T-cell (primary cell): ENCODE measurements at regions not wholly inside any gene's neighbourhood (a gene's known extent, or its start where the extent isn't known, plus 50 kb on each side); places are given as distances from the start of the nearest gene placed in this dataset.

Experiments
- ATAC-seq, 4 experiments: fragments of 200-7000 bp in 3 of 4; fragments of 150-1000 bp in 1 of 4; cut with Tn5 transposase; replicated peaks in 1 of 4; 1 replicate in 3 of 4; 2 replicates in 1 of 4; pipeline ENCODE4 v1.10.0; 2021; ENCODE audit warnings: moderate library complexity in 3 of 4, mild to moderate bottlenecking in 2 of 4, moderate number of reproducible peaks in 1 of 4
- CTCF ChIA-PET, 2 donors: fragments of 300-600 bp; sonication (Branson Sonifier 250); formaldehyde crosslinking; loops; one replicate each; lab custom pipeline; 2022; ENCODE audit warnings: antibody characterized with exemption in 2 of 2; lab: Charles Lee
- POLR2A ChIA-PET, 2 donors: fragments of 300-600 bp; sonication (Branson Sonifier 250); formaldehyde crosslinking; loops; one replicate each; lab custom pipeline; 2022; ENCODE audit warnings: antibody characterized with exemption in 2 of 2; lab: Charles Lee
- DNase-seq, 35 experiments: peaks; one replicate each; pipeline versions ENCODE4 v3.0.0 to v3.0.0-alpha.2; 2013 to 2023
- H3K27ac ChIP-seq: one replicate; pipeline ENCODE4 v1.5.1; 2013; ENCODE audit warnings: low read length
- H3K27me3 ChIP-seq, 2 experiments: replicated peaks in 1 of 2; 1 replicate in 1 of 2; 2 replicates in 1 of 2; pipeline versions ENCODE4 v1.6.1 to v1.7.0; 2013; ENCODE audit warnings: low read length in 1 of 2, mixed read lengths in 1 of 2; ENCODE audit not compliant: control insufficient read depth in 2 of 2, insufficient read depth in 2 of 2; ENCODE audit errors: extremely low read depth in 1 of 2
- H3K36me3 ChIP-seq, 2 donors: 1 replicate in 1 of 2; 2 replicates in 1 of 2; pipeline versions ENCODE4 v1.6.1 to v1.7.0; 2013; ENCODE audit warnings: low read length in 1 of 2; ENCODE audit not compliant: control insufficient read depth in 2 of 2, insufficient read depth in 1 of 2; ENCODE audit errors: extremely low read depth in 1 of 2
- H3K4me1 ChIP-seq, 2 experiments: 1 replicate in 1 of 2; 2 replicates in 1 of 2; pipeline versions ENCODE4 v1.6.1 to v1.7.0; 2013; ENCODE audit warnings: low read length in 2 of 2, mixed read lengths in 1 of 2; ENCODE audit not compliant: insufficient read depth in 2 of 2, control insufficient read depth in 1 of 2; ENCODE audit errors: extremely low read depth in 1 of 2
- H3K4me3 ChIP-seq, 2 donors: 1 replicate in 1 of 2; 2 replicates in 1 of 2; pipeline versions ENCODE4 v1.5.1 to v1.7.0; 2013; ENCODE audit warnings: mild to moderate bottlenecking in 2 of 2, low read length in 1 of 2, moderate library complexity in 1 of 2; ENCODE audit not compliant: control insufficient read depth in 1 of 2; ENCODE audit errors: extremely low read depth in 1 of 2
- H3K9me3 ChIP-seq: 2 replicates; pipeline ENCODE4 v1.7.0; 2013
- H3K27ac Mint-ChIP-seq, 2 donors: one replicate each; pipeline ENCODE4 v1.8.0; 2020 to 2021; ENCODE audit warnings: mild to moderate bottlenecking in 2 of 2, mixed read lengths in 2 of 2
- H3K27me3 Mint-ChIP-seq, 2 donors: one replicate each; pipeline ENCODE4 v1.8.0; 2021 to 2022; ENCODE audit warnings: mixed read lengths in 2 of 2
- H3K36me3 Mint-ChIP-seq: one replicate; pipeline ENCODE4 v1.8.0; 2021; ENCODE audit warnings: mixed read lengths
- H3K4me1 Mint-ChIP-seq, 3 donors: one replicate each; pipeline ENCODE4 v1.8.0; 2020 to 2022; ENCODE audit warnings: mixed read lengths in 3 of 3, mild to moderate bottlenecking in 1 of 3
- H3K4me3 Mint-ChIP-seq, 3 donors: one replicate each; pipeline ENCODE4 v1.8.0; 2020 to 2022; ENCODE audit warnings: mild to moderate bottlenecking in 3 of 3, mixed read lengths in 3 of 3, moderate library complexity in 3 of 3
- H3K9me3 Mint-ChIP-seq, 3 donors: one replicate each; pipeline ENCODE4 v1.8.0; 2020 to 2022; ENCODE audit warnings: mixed read lengths in 3 of 3
- WGBS: methylation state at CpG from one replicate; pipeline ENCODE4 v1.1.5; 2013; ENCODE audit warnings: missing lambda C conversion rate; ENCODE audit not compliant: insufficient coverage; 5-methylcytosine and 5-hydroxymethylcytosine counted together

DNA sequence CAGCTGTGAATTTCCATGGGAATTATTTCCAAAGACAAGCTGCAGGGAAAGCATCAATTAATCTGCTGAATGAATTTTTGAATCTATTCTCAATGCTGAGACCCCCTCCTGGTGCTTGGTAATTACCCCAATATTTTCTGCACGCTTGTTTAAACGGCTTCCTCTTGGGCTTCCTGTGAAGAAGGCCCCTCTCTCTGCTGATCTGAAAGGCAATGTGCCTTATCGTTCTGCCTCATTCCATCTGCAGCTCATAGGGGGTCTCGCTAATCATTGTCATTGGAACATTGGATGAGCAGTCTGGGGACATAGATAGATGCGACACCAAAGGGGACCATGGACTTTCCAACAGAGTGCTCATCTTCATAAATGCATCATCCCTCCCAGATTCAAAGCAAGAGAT lies 851.6 kb downstream of the PDHA2 start:
- Mint-ChIP-seq H3K4me1 (no peaks in the 10 kb centered on the region), H3K27me3 (no peaks in the 10 kb centered on the region), H3K4me3 (no peak overlapping the region), H3K9me3 (peaks cover 3 to 21% (median 15%) of the 10 kb centered on the region in 3 donors), H3K36me3 (no peaks in the 10 kb centered on the region), H3K27ac (no peak overlapping the region)
- whole genome bisulfite sequencing: 68% methylated on average over 3 of the region's 5 CpGs
- Histone ChIP-seq H3K9me3 (no peaks in the 10 kb centered on the region), H3K4me1 (no peaks in the 10 kb centered on the region), H3K27ac (no peak overlapping the region), H3K27me3 (no peaks in the 10 kb centered on the region), H3K36me3 (no peaks in the 10 kb centered on the region), H3K4me3 (no peak overlapping the region)
- no peak for DNase-seq
- no peak for ATAC-seq
- ChIA-PET CTCF (no interaction called here), POLR2A (no interaction called here)

DNA sequence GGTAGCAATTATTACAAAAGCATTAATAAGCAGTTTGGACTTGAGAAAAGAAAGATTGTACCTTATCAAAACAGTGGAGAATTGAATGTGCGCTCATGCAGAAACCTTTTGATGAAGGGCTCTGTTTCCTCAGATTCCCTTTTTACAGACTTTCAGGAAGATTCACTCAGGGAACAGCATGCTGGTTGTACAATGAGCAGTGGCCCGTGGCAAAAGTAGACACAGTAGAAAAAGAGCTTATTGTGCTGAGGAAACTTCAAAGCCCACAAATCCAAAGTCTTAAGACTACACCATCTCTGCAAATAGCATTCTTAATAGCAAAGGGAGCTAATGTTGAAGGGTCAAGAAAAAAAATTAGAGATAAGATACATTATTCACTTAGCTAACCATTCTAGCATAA lies 858.9 kb downstream of the PDHA2 start:
- Mint-ChIP-seq H3K9me3 (peaks cover 3 to 24% (median 18%) of the 10 kb centered on the region in 3 donors), H3K27ac (no peak overlapping the region), H3K27me3 (no peaks in the 10 kb centered on the region), H3K4me3 (no peak overlapping the region), H3K36me3 (no peaks in the 10 kb centered on the region), H3K4me1 (no peaks in the 10 kb centered on the region)
- no peaks in the 10 kb centered on the region for H3K9me3 ChIP-seq
- no peak overlapping the region for H3K27ac ChIP-seq
- H3K4me3 ChIP-seq: no peak overlapping the region
- H3K27me3 ChIP-seq: no peaks in the 10 kb centered on the region
- no CpG with 5 or more reads among the region's 2 CpGs for WGBS
- ChIA-PET POLR2A (no interaction called here), CTCF (no interaction called here)
- ATAC-seq: no peak
- H3K4me1 ChIP-seq: no peaks in the 10 kb centered on the region
- no peak for DNase-seq
- H3K36me3 ChIP-seq: no peaks in the 10 kb centered on the region

DNA sequence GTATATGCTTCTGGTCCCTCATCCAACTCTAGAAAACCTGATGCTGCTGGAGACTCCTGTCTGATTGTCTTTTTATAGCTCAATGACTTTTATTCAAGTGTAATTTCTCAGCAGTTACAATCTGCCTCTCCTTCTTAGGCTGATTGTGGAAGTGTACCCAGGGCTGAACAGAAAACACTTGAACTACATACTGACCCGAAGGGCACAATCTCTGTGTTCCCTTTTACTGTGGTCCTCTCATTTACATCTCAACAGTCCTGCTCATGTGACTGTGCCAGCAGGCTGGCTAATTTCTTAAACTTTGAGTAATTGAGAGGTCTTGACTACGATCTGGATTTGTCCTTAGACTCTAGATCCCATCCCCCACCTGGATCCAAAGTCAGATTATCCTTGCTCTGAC lies 863.4 kb downstream of the PDHA2 start:
- Mint-ChIP-seq H3K4me3 (no peak overlapping the region), H3K4me1 (no peaks in the 10 kb centered on the region), H3K36me3 (no peaks in the 10 kb centered on the region), H3K27ac (no peak overlapping the region), H3K9me3 (peaks cover 0 to 19% (median 16%) of the 10 kb centered on the region in 3 donors), H3K27me3 (no peaks in the 10 kb centered on the region)
- H3K4me1 ChIP-seq: no peaks in the 10 kb centered on the region
- H3K36me3 ChIP-seq: no peaks in the 10 kb centered on the region
- ATAC-seq: no peak
- WGBS: no CpG with 5 or more reads among the region's 2 CpGs
- H3K4me3 ChIP-seq: no peak overlapping the region
- CTCF ChIA-PET: no interaction called here
- DNase-seq: no peak
- H3K27ac ChIP-seq: no peak overlapping the region
- no peaks in the 10 kb centered on the region for H3K9me3 ChIP-seq
- H3K27me3 ChIP-seq: no peaks in the 10 kb centered on the region
- POLR2A ChIA-PET: no interaction called here

DNA sequence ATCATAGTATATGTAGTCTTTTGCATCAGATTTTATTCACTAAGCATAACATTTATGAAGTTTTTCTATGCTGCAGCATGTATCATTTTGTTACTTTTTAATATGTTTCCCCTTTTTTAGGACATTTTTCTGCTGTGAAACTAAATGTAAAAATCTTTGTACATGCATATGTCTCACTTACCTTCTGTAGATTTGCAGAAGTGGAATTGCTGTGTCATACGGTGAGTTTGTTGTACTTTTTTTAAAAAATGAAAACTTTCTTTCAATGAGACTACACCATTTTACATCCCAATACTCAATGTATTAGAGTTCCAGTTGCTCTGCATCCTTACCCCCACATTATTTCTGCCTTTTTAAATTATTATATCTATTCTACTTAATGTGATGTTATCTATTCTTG lies 868.9 kb downstream of the PDHA2 start:
- H3K36me3 Mint-ChIP-seq: no peaks in the 10 kb centered on the region
- H3K27ac Mint-ChIP-seq: no peak overlapping the region
- Histone ChIP-seq H3K4me3 (no peak overlapping the region), H3K4me1 (no peaks in the 10 kb centered on the region), H3K27ac (no peak overlapping the region), H3K9me3 (no peaks in the 10 kb centered on the region), H3K36me3 (no peaks in the 10 kb centered on the region), H3K27me3 (no peaks in the 10 kb centered on the region)
- ChIA-PET POLR2A (no interaction called here), CTCF (no interaction called here)
- ATAC-seq: no peak
- no peaks in the 10 kb centered on the region for H3K27me3 Mint-ChIP-seq
- no CpG with 5 or more reads among the region's 1 CpG for WGBS
- no peak for DNase-seq
- H3K4me1 Mint-ChIP-seq: no peaks in the 10 kb centered on the region
- H3K4me3 Mint-ChIP-seq: no peak overlapping the region
- H3K9me3 Mint-ChIP-seq: peaks cover 0 to 3% (median 3%) of the 10 kb centered on the region in 3 donors

DNA sequence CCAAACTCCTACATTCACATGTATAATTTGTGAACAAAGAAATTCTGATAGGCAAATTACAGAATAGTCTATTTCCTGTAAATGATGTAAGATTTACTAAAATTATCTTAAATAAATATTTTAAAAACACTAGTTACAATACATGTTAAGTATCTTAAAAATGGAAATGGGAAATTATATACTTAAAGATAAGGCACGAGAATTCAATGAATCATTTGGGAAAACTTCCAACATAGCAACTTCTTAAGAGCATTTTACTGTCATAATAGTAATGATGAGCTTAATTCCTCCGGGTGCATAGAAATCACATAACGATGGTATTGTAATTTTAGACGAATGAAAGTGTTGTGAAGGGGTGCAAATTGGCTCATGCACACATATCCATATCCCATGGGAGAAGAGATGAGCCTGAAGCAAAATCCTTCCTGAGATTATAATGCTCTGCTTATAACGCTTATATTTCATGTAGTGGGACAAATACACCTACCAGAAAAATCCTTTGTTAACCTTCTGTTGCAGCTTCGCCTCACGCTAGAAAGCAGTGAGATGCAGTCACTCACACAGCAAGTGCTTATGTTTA lies 873.5 kb downstream of the PDHA2 start:
- no peak overlapping the region for H3K4me3 Mint-ChIP-seq
- H3K27me3 ChIP-seq: no peaks in the 10 kb centered on the region
- DNase-seq (no peak), ATAC-seq (no peak)
- no CpG with 5 or more reads among the region's 7 CpGs for WGBS
- H3K9me3 ChIP-seq: no peaks in the 10 kb centered on the region
- CTCF ChIA-PET: no interaction called here
- H3K36me3 ChIP-seq: no peaks in the 10 kb centered on the region
- no peaks in the 10 kb centered on the region for H3K36me3 Mint-ChIP-seq
- no peaks in the 10 kb centered on the region for H3K4me1 Mint-ChIP-seq
- no peak overlapping the region for H3K27ac Mint-ChIP-seq
- H3K4me1 ChIP-seq: no peaks in the 10 kb centered on the region
- peaks cover 4 to 9% (median 7%) of the 10 kb centered on the region in 3 donors for H3K9me3 Mint-ChIP-seq
- POLR2A ChIA-PET: no interaction called here
- no peak overlapping the region for H3K27ac ChIP-seq
- no peak overlapping the region for H3K4me3 ChIP-seq
- no peaks in the 10 kb centered on the region for H3K27me3 Mint-ChIP-seq

DNA sequence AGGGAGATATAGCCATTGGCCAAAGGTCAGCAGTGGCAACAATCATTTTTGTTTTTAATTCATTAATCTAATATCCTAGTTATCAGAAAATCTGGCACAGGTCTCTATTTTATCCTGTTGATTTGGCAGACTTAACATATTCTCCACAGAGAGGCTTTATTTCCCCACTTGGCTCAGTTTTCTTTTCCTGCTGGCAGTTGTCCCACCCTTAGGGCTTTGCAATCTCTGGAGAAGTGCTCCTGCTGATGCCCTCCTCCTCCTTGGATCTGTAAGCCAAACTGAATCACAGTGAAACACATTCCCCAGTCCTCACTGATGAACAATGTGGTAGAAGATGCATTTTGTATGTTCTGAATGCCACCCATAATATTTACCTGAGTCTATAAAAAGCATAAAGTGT lies 889.7 kb downstream of the PDHA2 start:
- Mint-ChIP-seq H3K4me3 (no peak overlapping the region), H3K27ac (no peak overlapping the region), H3K4me1 (no peaks in the 10 kb centered on the region), H3K27me3 (no peaks in the 10 kb centered on the region), H3K9me3 (peaks cover 8 to 12% (median 9%) of the 10 kb centered on the region in 3 donors), H3K36me3 (no peaks in the 10 kb centered on the region)
- DNase-seq (no peak), ATAC-seq (no peak)
- no peak overlapping the region for H3K27ac ChIP-seq
- ChIA-PET POLR2A (no interaction called here), CTCF (no interaction called here)
- H3K4me3 ChIP-seq: no peak overlapping the region
- no peaks in the 10 kb centered on the region for H3K9me3 ChIP-seq
- H3K36me3 ChIP-seq: no peaks in the 10 kb centered on the region
- no peaks in the 10 kb centered on the region for H3K4me1 ChIP-seq
- no peaks in the 10 kb centered on the region for H3K27me3 ChIP-seq

DNA sequence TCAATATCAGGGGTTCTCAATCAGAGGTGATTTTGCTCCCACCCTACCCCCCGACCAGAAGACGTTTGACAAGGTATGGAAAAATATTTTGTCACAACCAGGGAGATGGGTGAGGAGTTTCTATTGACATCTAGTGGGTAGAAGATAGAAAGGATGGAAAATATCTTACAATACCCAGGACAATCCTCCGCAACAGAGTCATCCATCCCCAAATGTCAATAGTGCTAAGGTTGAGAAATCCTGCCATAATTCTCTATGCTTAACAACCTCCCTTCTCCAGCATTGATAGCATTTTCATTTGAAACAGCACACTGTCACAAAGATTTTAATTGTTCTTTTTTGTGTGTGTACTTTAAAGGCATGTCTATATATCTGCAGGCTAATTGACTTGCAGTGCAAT lies 890.5 kb downstream of the PDHA2 start:
- no CpG with 5 or more reads among the region's 3 CpGs for WGBS
- CTCF ChIA-PET: no interaction called here
- DNase-seq: no peak

More for the DNA sequence above, 890.5 kb downstream of the PDHA2 start:
- Histone ChIP-seq H3K4me1 (no peaks in the 10 kb centered on the region), H3K27me3 (no peaks in the 10 kb centered on the region), H3K4me3 (no peak overlapping the region), H3K27ac (no peak overlapping the region), H3K36me3 (no peaks in the 10 kb centered on the region), H3K9me3 (no peaks in the 10 kb centered on the region)
- H3K27ac Mint-ChIP-seq: no peak overlapping the region
- no peaks in the 10 kb centered on the region for H3K27me3 Mint-ChIP-seq
- ATAC-seq: no peak
- H3K36me3 Mint-ChIP-seq: no peaks in the 10 kb centered on the region
- POLR2A ChIA-PET: no interaction called here
- no peak overlapping the region for H3K4me3 Mint-ChIP-seq
- peaks cover 7 to 13% (median 12%) of the 10 kb centered on the region in 3 donors for H3K9me3 Mint-ChIP-seq
- no peaks in the 10 kb centered on the region for H3K4me1 Mint-ChIP-seq
